Tibial nerve (tissue), 4 donors: ENCODE measurements at regions not wholly inside any gene's neighbourhood (a gene's known extent, or its start where the extent isn't known, plus 50 kb on each side); places are given as distances from the start of the nearest gene placed in this dataset.

ENCODE experiments used
- CTCF ChIP-seq, 5 experiments: fragments of 200-600 bp in 3 of 5; fragments of 450-650 bp in 2 of 5; sonication (generic) in 3 of 5; IDR thresholded peaks; one replicate each; pipeline ENCODE4 v1.5.1; 2016 to 2019; ENCODE audit warnings: antibody characterized with exemption in 5 of 5, mild to moderate bottlenecking in 3 of 5, moderate library complexity in 2 of 5
- EP300 ChIP-seq, 2 donors: sonication (generic); formaldehyde crosslinking; IDR thresholded peaks; one replicate each; pipeline ENCODE4 v1.6.1; 2017; ENCODE audit warnings: antibody characterized with exemption in 2 of 2, mild to moderate bottlenecking in 1 of 2
- POLR2A ChIP-seq, 2 donors: fragments of 450-650 bp; IDR thresholded peaks; one replicate each; pipeline ENCODE4 v1.6.1; 2017; ENCODE audit warnings: antibody characterized with exemption in 2 of 2, mild to moderate bottlenecking in 2 of 2, moderate library complexity in 2 of 2

- TF ChIP-seq CTCF (IDR thresholded peaks at IDR 0.05): no peak
- TF ChIP-seq POLR2A (IDR thresholded peaks at IDR 0.05): no peak
- no peak for TF ChIP-seq EP300 (IDR thresholded peaks at IDR 0.05)
These were observed 791.1 kb upstream of the CDH10 start for GRCh38 chr5:25435882-25436281.
